Neural cell (in vitro differentiated cells): ENCODE measurements at regions not wholly inside any gene's neighbourhood (a gene's known extent, or its start where the extent isn't known, plus 50 kb on each side); places are given as distances from the start of the nearest gene placed in this dataset.

Experiments
- H2AFZ ChIP-seq: fragments of 200-600, 300-800 bp; sonication (generic), shearing (Covaris generic); 2 replicates; pipeline ENCODE4 v1.6.0; 2014; ENCODE audit warnings: low read depth, mild to moderate bottlenecking, antibody characterized with exemption, low read length, moderate library complexity
- H3F3A ChIP-seq: fragments of 200-600 bp; shearing (Covaris generic); 2 replicates; pipeline ENCODE4 v1.6.1; 2016; ENCODE audit warnings: mild to moderate bottlenecking, moderate library complexity, mixed read lengths, antibody characterized with exemption, low read length; ENCODE audit not compliant: insufficient read depth, poor library complexity, severe bottlenecking
- H3K27ac ChIP-seq: fragments of 200-600, 300-800 bp; sonication (generic), shearing (Covaris generic); 2 replicates; pipeline ENCODE4 v1.5.1; 2014; ENCODE audit warnings: mild to moderate bottlenecking, low read length, moderate library complexity
- H3K27me3 ChIP-seq: fragments of 300-800, 200-600 bp; sonication (generic), shearing (Covaris generic); 2 replicates; pipeline ENCODE4 v1.6.0; 2014; ENCODE audit warnings: mild to moderate bottlenecking, low read depth, low read length, moderate library complexity; ENCODE audit not compliant: insufficient read depth
- H3K36me3 ChIP-seq: fragments of 300-800, 200-600 bp; sonication (generic), shearing (Covaris generic); 2 replicates; pipeline ENCODE4 v1.5.1; 2014; ENCODE audit warnings: mild to moderate bottlenecking, antibody characterized with exemption, low read length, moderate library complexity; ENCODE audit not compliant: insufficient read depth
- H3K4me2 ChIP-seq: fragments of 300-800, 200-600 bp; sonication (generic), shearing (Covaris generic); 2 replicates; pipeline ENCODE4 v1.6.0; 2014; ENCODE audit warnings: mild to moderate bottlenecking, low read length
- H3K4me3 ChIP-seq: fragments of 300-800, 200-600 bp; sonication (generic), shearing (Covaris generic); 2 replicates; pipeline ENCODE4 v1.5.1; 2014; ENCODE audit warnings: mild to moderate bottlenecking, low read length, moderate library complexity
- H3K79me2 ChIP-seq: fragments of 200-600 bp; shearing (Covaris generic); replicated peaks from 2 replicates; pipeline ENCODE4 v1.6.0; 2014; ENCODE audit warnings: mild to moderate bottlenecking, low read length, moderate library complexity; ENCODE audit not compliant: insufficient read depth
- H3K9ac ChIP-seq: fragments of 300-800, 200-600 bp; sonication (generic), shearing (Covaris generic); 2 replicates; pipeline ENCODE4 v1.6.1; 2016; ENCODE audit warnings: mild to moderate bottlenecking, low read length, mixed read lengths
- H3K9me2 ChIP-seq: fragments of 200-600 bp; shearing (Covaris generic); 2 replicates; pipeline ENCODE4 v1.6.1; 2016; ENCODE audit warnings: mild to moderate bottlenecking, low read length, mixed read lengths; ENCODE audit not compliant: insufficient read depth
- H3K9me3 ChIP-seq: fragments of 200-600, 300-800 bp; sonication (generic), shearing (Covaris generic); 2 replicates; pipeline ENCODE4 v1.6.1; 2016; ENCODE audit warnings: mild to moderate bottlenecking, mixed run types, low read length, moderate library complexity, mixed read lengths
- H4K20me1 ChIP-seq: fragments of 200-600 bp; shearing (Covaris generic); 2 replicates; pipeline ENCODE4 v1.6.1; 2016; ENCODE audit warnings: mild to moderate bottlenecking, mixed run types; ENCODE audit not compliant: insufficient read depth
- CTCF ChIP-seq: fragments of 450-650 bp; IDR thresholded peaks from 2 replicates; pipeline ENCODE4 v1.5.1; 2014; ENCODE audit warnings: antibody characterized with exemption, mild to moderate bottlenecking, moderate library complexity; ENCODE audit not compliant: poor library complexity, severe bottlenecking
- EP300 ChIP-seq: fragments of 450-650 bp; conservative IDR thresholded peaks from 2 replicates; pipeline ENCODE4 v1.6.1; 2014; ENCODE audit warnings: antibody characterized with exemption, mild to moderate bottlenecking, moderate library complexity; ENCODE audit not compliant: poor library complexity, severe bottlenecking
- EZH2 ChIP-seq: fragments of 200-600, 300-800 bp; shearing (Covaris generic), sonication (generic); IDR thresholded peaks from 2 replicates; pipeline ENCODE4 v1.6.1; 2014; ENCODE audit warnings: antibody characterized with exemption, low read length, borderline replicate concordance, mild to moderate bottlenecking; ENCODE audit not compliant: insufficient read depth, poor library complexity, severe bottlenecking
- MXI1 ChIP-seq: fragments of 450-650 bp; conservative IDR thresholded peaks from 2 replicates; pipeline ENCODE4 v1.6.1; 2014; ENCODE audit warnings: antibody characterized with exemption, mild to moderate bottlenecking; ENCODE audit not compliant: poor library complexity, severe bottlenecking
- POLR2AphosphoS5 ChIP-seq: IDR thresholded peaks from 2 replicates; pipeline ENCODE4 v1.6.1; 2012
- RAD21 ChIP-seq: fragments of 450-650 bp; conservative IDR thresholded peaks from 2 replicates; pipeline ENCODE4 v1.6.1; 2014; ENCODE audit warnings: antibody characterized with exemption, mild to moderate bottlenecking, moderate library complexity
- REST ChIP-seq: IDR thresholded peaks from 2 replicates; pipeline ENCODE4 v1.6.1; 2012; ENCODE audit warnings: borderline replicate concordance
- SMC3 ChIP-seq: fragments of 450-650 bp; conservative IDR thresholded peaks from 2 replicates; pipeline ENCODE4 v1.6.1; 2014; ENCODE audit warnings: antibody characterized with exemption, mild to moderate bottlenecking, moderate library complexity; ENCODE audit not compliant: poor library complexity
- TAF1 ChIP-seq: IDR thresholded peaks from 2 replicates; pipeline ENCODE4 v1.6.1; 2012; ENCODE audit warnings: low read depth

- H3K9me3 ChIP-seq: no peaks in the 10 kb centered on the region
- H3K4me2 ChIP-seq: no peak overlapping the region
- no peaks in the 10 kb centered on the region for H3K79me2 ChIP-seq
- no peaks in the 10 kb centered on the region for H3K36me3 ChIP-seq
- H3K27me3 ChIP-seq: no peaks in the 10 kb centered on the region
- H3K4me3 ChIP-seq: no peak overlapping the region
- H3K27ac ChIP-seq: no peak overlapping the region
- H3K9ac ChIP-seq: no peak overlapping the region
- no peak overlapping the region for H2AFZ ChIP-seq
- no peaks in the 10 kb centered on the region for H4K20me1 ChIP-seq
- TF ChIP-seq TAF1 (no peak), REST (no peak), EP300 (no peak), SMC3 (no peak), CTCF (no peak)
- no peaks in the 10 kb centered on the region for H3K9me2 ChIP-seq
- H3F3A ChIP-seq: no peaks in the 10 kb centered on the region
Observed at GRCh38 chr21:20024741-20025140, 973.5 kb upstream of the NCAM2 start.

GRCh38 chr21:20026543-20026942 lies 971.7 kb upstream of the NCAM2 start:
- no peaks in the 10 kb centered on the region for H4K20me1 ChIP-seq
- no peak overlapping the region for H3K27ac ChIP-seq
- no peaks in the 10 kb centered on the region for H3K9me3 ChIP-seq
- no peaks in the 10 kb centered on the region for H3F3A ChIP-seq
- TF ChIP-seq MXI1 (no peak), EP300 (no peak), EZH2 (no peak), REST (no peak), TAF1 (no peak), SMC3 (no peak), RAD21 (no peak), POLR2AphosphoS5 (no peak), CTCF (no peak)
- H3K27me3 ChIP-seq: no peaks in the 10 kb centered on the region
- H3K9me2 ChIP-seq: no peaks in the 10 kb centered on the region
- no peaks in the 10 kb centered on the region for H3K79me2 ChIP-seq
- H3K9ac ChIP-seq: no peak overlapping the region
- H3K4me3 ChIP-seq: no peak overlapping the region
- H2AFZ ChIP-seq: no peak overlapping the region
- H3K4me2 ChIP-seq: no peak overlapping the region
- H3K36me3 ChIP-seq: no peaks in the 10 kb centered on the region
